HCT116 (cell line): ENCODE measurements at regions not wholly inside any gene's neighbourhood (a gene's known extent, or its start where the extent isn't known, plus 50 kb on each side); places are given as distances from the start of the nearest gene placed in this dataset.

Experiments
- ATAC-seq: fragments of 200-7000 bp; cut with Tn5 transposase; 2 replicates; pipeline ENCODE4 v1.9.1; 2020; ENCODE audit warnings: mild to moderate bottlenecking, moderate library complexity
- BruUV-seq: library from RNA; stranded (reverse); fragments of 400-500 nt; replicated peaks from 2 replicates; lab custom pipeline; 2021; lab: Mats Ljungman, UMichigan
- CTCF ChIA-PET: fragments of 300-600 bp; sonication (Branson Sonifier 250); formaldehyde crosslinking; loops from one replicate; lab custom pipeline; 2021; ENCODE audit warnings: antibody characterized with exemption; lab: Charles Lee
- POLR2A ChIA-PET: fragments of 300-600, 350-600 bp; sonication (Branson Sonifier 250); formaldehyde crosslinking; loops from one replicate; lab custom pipeline; 2021; ENCODE audit warnings: antibody characterized with exemption; lab: Charles Lee
- RAD21 ChIA-PET, 2 experiments: fragments of 300-600 bp; sonication (Branson Sonifier 250); formaldehyde crosslinking; loops; one replicate each; lab custom pipeline; 2023; ENCODE audit warnings: low total read pairs in 2 of 2; ENCODE audit not compliant: uncharacterized antibody in 2 of 2, unreplicated experiment in 2 of 2, low non-redundant PET in 1 of 2; lab: Charles Lee
- DNase-seq: peaks from one replicate; pipeline ENCODE4 v3.0.0-alpha.2; 2010; ENCODE audit warnings: low read depth, low spot score
- H2AFZ ChIP-seq: fragments of 200-600 bp; shearing (Covaris generic), sonication (generic); 2 replicates; pipeline ENCODE4 v1.6.1; 2017; ENCODE audit warnings: low read depth, mixed run types, mixed read lengths, antibody characterized with exemption, low read length; ENCODE audit not compliant: poor library complexity, severe bottlenecking
- H3K27ac ChIP-seq: 2 replicates; pipeline ENCODE4 v1.5.1; 2012; ENCODE audit warnings: low read depth, low read length
- H3K27me3 ChIP-seq: fragments of 200-600 bp; sonication (generic); 2 replicates; pipeline ENCODE4 v1.6.1; 2016; ENCODE audit warnings: mixed run types, low read length, mixed read lengths; ENCODE audit not compliant: insufficient read depth
- H3K36me3 ChIP-seq, 2 experiments: fragments of 200-500 bp in 1 of 2; fragments of 200-600 bp in 1 of 2; sonication (Bioruptor generic) in 1 of 2; sonication (generic) in 1 of 2; 2 replicates each; pipeline versions ENCODE4 v1.5.1 to v1.6.1; 2014 to 2016; ENCODE audit warnings: low read length in 2 of 2, inconsistent platforms in 1 of 2, mixed read lengths in 1 of 2, mixed run types in 1 of 2; ENCODE audit not compliant: insufficient read depth in 2 of 2, control insufficient read depth in 1 of 2
- H3K4me1 ChIP-seq, 2 experiments: fragments of 200-600 bp in 1 of 2; sonication (generic) in 1 of 2; 2 replicates each; pipeline versions ENCODE4 v1.5.1 to v1.6.1; 2012 to 2017; ENCODE audit warnings: low read length in 2 of 2, inconsistent platforms in 1 of 2, mild to moderate bottlenecking in 1 of 2, mixed read lengths in 1 of 2, mixed run types in 1 of 2, moderate library complexity in 1 of 2; ENCODE audit not compliant: insufficient read depth in 2 of 2, control insufficient read depth in 1 of 2
- H3K4me2 ChIP-seq: fragments of 200-600 bp; sonication (generic); 2 replicates; pipeline ENCODE4 v1.6.1; 2017; ENCODE audit warnings: mixed run types, low read length, mixed read lengths
- H3K4me3 ChIP-seq, 2 experiments: fragments of 200-600 bp in 1 of 2; sonication (generic) in 1 of 2; replicated peaks in 1 of 2; 2 replicates each; pipeline ENCODE4 v1.5.1; 2011 to 2016; ENCODE audit warnings: low read length in 2 of 2, control low read depth in 1 of 2, low read depth in 1 of 2, mild to moderate bottlenecking in 1 of 2, mixed read lengths in 1 of 2, mixed run types in 1 of 2
- H3K79me2 ChIP-seq: fragments of 200-600 bp; sonication (generic); 2 replicates; pipeline ENCODE4 v1.6.1; 2017; ENCODE audit warnings: mild to moderate bottlenecking, mixed run types, low read length, moderate library complexity, mixed read lengths; ENCODE audit not compliant: insufficient read depth
- H3K9ac ChIP-seq: fragments of 200-600 bp; sonication (generic); 2 replicates; pipeline ENCODE4 v1.6.1; 2016; ENCODE audit warnings: low read length, mixed read lengths
- H3K9me2 ChIP-seq: fragments of 200-600 bp; sonication (generic), shearing (Covaris generic); 2 replicates; pipeline ENCODE4 v1.6.1; 2017; ENCODE audit warnings: mixed run types, mild to moderate bottlenecking, moderate library complexity; ENCODE audit not compliant: insufficient read depth
- H3K9me3 ChIP-seq, 2 experiments: fragments of 200-500 bp in 1 of 2; fragments of 200-600 bp in 1 of 2; sonication (Bioruptor generic) in 1 of 2; sonication (generic) in 1 of 2; 2 replicates each; pipeline ENCODE4 v1.6.1; 2014 to 2017; ENCODE audit warnings: low read length in 2 of 2, mixed read lengths in 2 of 2, inconsistent platforms in 1 of 2, low read depth in 1 of 2, mild to moderate bottlenecking in 1 of 2, mixed run types in 1 of 2, moderate library complexity in 1 of 2; ENCODE audit not compliant: control insufficient read depth in 1 of 2, insufficient read depth in 1 of 2
- H4K20me1 ChIP-seq: fragments of 200-600 bp; sonication (generic), shearing (Covaris generic); 2 replicates; pipeline ENCODE4 v1.6.1; 2017; ENCODE audit warnings: mixed run types, mild to moderate bottlenecking, moderate library complexity; ENCODE audit not compliant: insufficient read depth
- CBX3 ChIP-seq: IDR thresholded peaks from 2 replicates; pipeline ENCODE4 v1.6.1; 2012; ENCODE audit warnings: low read depth
- CTCF ChIP-seq, 3 experiments: fragments of 200-600 bp in 1 of 3; sonication (generic) in 1 of 3; IDR thresholded peaks in 2 of 3; conservative IDR thresholded peaks in 1 of 3; 2 replicates each; pipeline ENCODE4 v1.5.1; 2012 to 2017; ENCODE audit warnings: low read depth in 2 of 3, low read length in 2 of 3, antibody characterized with exemption in 1 of 3, borderline replicate concordance in 1 of 3, control low read depth in 1 of 3, mild to moderate bottlenecking in 1 of 3, mixed read lengths in 1 of 3, mixed run types in 1 of 3, moderate library complexity in 1 of 3; ENCODE audit not compliant: insufficient read depth in 1 of 3
- EZH2phosphoT487 ChIP-seq: fragments of 200-600 bp; IDR thresholded peaks from 2 replicates; pipeline ENCODE4 v1.6.1; 2018; ENCODE audit warnings: antibody characterized with exemption, borderline replicate concordance
- MAX ChIP-seq: IDR thresholded peaks from 2 replicates; pipeline ENCODE4 v1.6.1; 2012
- POLR2A ChIP-seq: IDR thresholded peaks from 2 replicates; pipeline ENCODE4 v1.7.0; 2011; ENCODE audit warnings: borderline replicate concordance; ENCODE audit not compliant: insufficient read depth, insufficient read length; ENCODE audit errors: extremely low read depth
- RAD21 ChIP-seq: IDR thresholded peaks from 2 replicates; pipeline ENCODE4 v1.6.1; 2012; ENCODE audit warnings: low read depth, mild to moderate bottlenecking
- SP1 ChIP-seq: IDR thresholded peaks from 2 replicates; pipeline ENCODE4 v1.6.1; 2012; ENCODE audit warnings: low read depth
- SRF ChIP-seq: IDR thresholded peaks from 2 replicates; pipeline ENCODE4 v1.6.1; 2012; ENCODE audit warnings: low read depth
- TCF7L2 ChIP-seq: IDR thresholded peaks from 2 replicates; pipeline ENCODE4 v1.7.0; 2011; ENCODE audit warnings: borderline replicate concordance, inconsistent platforms; ENCODE audit not compliant: insufficient read depth, insufficient read length; ENCODE audit errors: extremely low read depth
- ZBTB33 ChIP-seq: IDR thresholded peaks from 2 replicates; pipeline ENCODE4 v1.6.1; 2011; ENCODE audit warnings: mild to moderate bottlenecking, low read length, moderate library complexity; ENCODE audit not compliant: insufficient replicate concordance; ENCODE audit errors: extremely low read depth
- intact Hi-C: fragments of 100-400 bp; cut with micrococcal nuclease; formaldehyde crosslinking; loops from 2 replicates; pipeline ENCODE4 v1.10.0; 2022

GRCh38 chr2:41026613-41027012 is 574.7 kb upstream of the SLC8A1 start:
- Histone ChIP-seq H3K27me3 (no peaks in the 10 kb centered on the region), H3K9me3 (no peaks in the 10 kb centered on the region; a peak in 1 of 4 replicates), H3K79me2 (no peaks in the 10 kb centered on the region), H3K9me2 (no peaks in the 10 kb centered on the region)
- no peak for ATAC-seq
- POLR2A ChIA-PET = no interaction called here
- TF ChIP-seq SRF (no peak), EZH2phosphoT487 (no peak), RAD21 (no peak), POLR2A (no peak), SP1 (no peak), ZBTB33 (no peak)
- TF ChIP-seq, all 23 proteins: peak for 0
- no peak overlapping the region for H3K27ac ChIP-seq
- no peak overlapping the region for H2AFZ ChIP-seq
- no peaks in the 10 kb centered on the region for H3K36me3 ChIP-seq
- no peak overlapping the region for H3K4me3 ChIP-seq
- intact Hi-C loops = no loop called here
- no peak overlapping the region for H3K4me2 ChIP-seq
- DNase-seq = no peak
- RAD21 ChIA-PET = no interaction called here
- no peak overlapping the region for H3K9ac ChIP-seq
- H3K4me1 ChIP-seq = no peaks in the 10 kb centered on the region
- CTCF ChIA-PET = no interaction called here
- H4K20me1 ChIP-seq = no peaks in the 10 kb centered on the region
- no TSS peak for BruUV-seq

- no peak overlapping the region for H3K27ac ChIP-seq
- H3K4me3 ChIP-seq = no peak overlapping the region
- H3K79me2 ChIP-seq = no peaks in the 10 kb centered on the region
- no peaks in the 10 kb centered on the region for H3K9me2 ChIP-seq
- RAD21 ChIA-PET = no interaction called here
- CTCF ChIA-PET = no interaction called here
- H3K9ac ChIP-seq = no peak overlapping the region
- POLR2A ChIA-PET = no interaction called here
- DNase-seq = no peak
- H4K20me1 ChIP-seq = no peaks in the 10 kb centered on the region
- no peak overlapping the region for H3K4me2 ChIP-seq
- intact Hi-C loops = no loop called here
- no peaks in the 10 kb centered on the region for H3K36me3 ChIP-seq
- H3K27me3 ChIP-seq = no peaks in the 10 kb centered on the region
- no peaks in the 10 kb centered on the region for H3K4me1 ChIP-seq
- no TSS peak for BruUV-seq
- no peaks in the 10 kb centered on the region; a peak in 1 of 4 replicates for H3K9me3 ChIP-seq
- no peak overlapping the region for H2AFZ ChIP-seq
- ATAC-seq = no peak
- TF ChIP-seq CBX3 = no peak
- TF ChIP-seq MAX = no peak
- TF ChIP-seq TCF7L2 = no peak
- no peak for TF ChIP-seq POLR2A
- TF ChIP-seq CTCF (IDR thresholded peaks at IDR 0.05 in 2 of 3, conservative IDR thresholded peaks at IDR 0.05 in 1 of 3; ENCODE audit: borderline replicate concordance in 1 of 3, insufficient read depth in 1 of 3, low read depth in 2 of 3, low read length in 2 of 3) = no peak
- TF ChIP-seq ZBTB33 = no peak
Observed at GRCh38 chr2:41027095-41027494, 575.2 kb upstream of the SLC8A1 start.
